ENCODE measurements at regions not wholly inside any gene's neighbourhood (a gene's known extent, or its start where the extent isn't known, plus 50 kb on each side); places are given as distances from the start of the nearest gene placed in this dataset.

- no peak for DNase-seq
These were observed 265.1 kb downstream of the PTPRU start for GRCh38 chr1:29501227-29501976.

- DNase-seq = no peak
These were observed 264.3 kb downstream of the PTPRU start for GRCh38 chr1:29500651-29501050.

- DNase-seq = no peak
These were observed 263.7 kb downstream of the PTPRU start for GRCh38 chr1:29500041-29500440.

GRCh38 chr1:29499104-29499650 is 262.9 kb downstream of the PTPRU start:
- no peak for DNase-seq

- no peak for DNase-seq
These were observed 262.1 kb downstream of the PTPRU start for GRCh38 chr1:29498126-29499103.

- no peak for DNase-seq
These were observed 261.2 kb downstream of the PTPRU start for GRCh38 chr1:29497395-29498125.

GRCh38 chr1:29496701-29497100 is 260.4 kb downstream of the PTPRU start:
- no peak for DNase-seq

GRCh38 chr1:29490204-29490934 is 254.0 kb downstream of the PTPRU start:
- no peak for DNase-seq

- no peak for DNase-seq
These were observed 253.1 kb downstream of the PTPRU start for GRCh38 chr1:29489471-29489870.

- DNase-seq = no peak
These were observed 252.5 kb downstream of the PTPRU start for GRCh38 chr1:29488794-29489311.

- no peak for DNase-seq
These were observed 251.9 kb downstream of the PTPRU start for GRCh38 chr1:29488086-29488793.

GRCh38 chr1:29487291-29487690 is 251.0 kb downstream of the PTPRU start:
- no peak for DNase-seq

GRCh38 chr1:29485096-29485925 is 249.0 kb downstream of the PTPRU start:
- DNase-seq = no peak

- no peak for DNase-seq
These were observed 246.7 kb downstream of the PTPRU start for GRCh38 chr1:29482991-29483390.

- no peak for DNase-seq
These were observed 245.7 kb downstream of the PTPRU start for GRCh38 chr1:29482064-29482463.

- no peak for DNase-seq
These were observed 244.7 kb downstream of the PTPRU start for GRCh38 chr1:29481031-29481430.

GRCh38 chr1:29478879-29479278 is 242.6 kb downstream of the PTPRU start:
- DNase-seq = no peak

GRCh38 chr1:29478151-29478791 is 241.9 kb downstream of the PTPRU start:
- DNase-seq = no peak

GRCh38 chr1:29475326-29475725 is 239.0 kb downstream of the PTPRU start:
- no peak for DNase-seq
